ENCODE measurements at regions not wholly inside any gene's neighbourhood (a gene's known extent, or its start where the extent isn't known, plus 50 kb on each side); places are given as distances from the start of the nearest gene placed in this dataset.
"Not testable (repeated sequence)": the region's sequence is repeated elsewhere in the genome, so short reads cannot be mapped to it uniquely, and the experiment has no call there.

- DNase-seq, result no peak
These were observed 299.2 kb upstream of the ZNF608 start for GRCh38 chr5:125045646-125046045.

- no peak for DNase-seq
These were observed 300.4 kb upstream of the ZNF608 start for GRCh38 chr5:125046838-125047237.

- DNase-seq, result no peak
These were observed 301.4 kb upstream of the ZNF608 start for GRCh38 chr5:125047871-125048270.

- DNase-seq, result no peak
These were observed 303.6 kb upstream of the ZNF608 start for GRCh38 chr5:125049721-125050702.

GRCh38 chr5:125050926-125051325, 304.5 kb upstream of the ZNF608 start:
- DNase-seq, result no peak

GRCh38 chr5:125052584-125052983, 306.1 kb upstream of the ZNF608 start:
- no peak for DNase-seq

- no peak for DNase-seq
These were observed 306.7 kb upstream of the ZNF608 start for GRCh38 chr5:125053179-125053578.

GRCh38 chr5:125054146-125054545, 307.7 kb upstream of the ZNF608 start:
- DNase-seq, result no peak

- DNase-seq, result no peak
These were observed 310.4 kb upstream of the ZNF608 start for GRCh38 chr5:125056671-125057485.

GRCh38 chr5:125057912-125058826, 311.7 kb upstream of the ZNF608 start:
- DNase-seq, result no peak

- DNase-seq, result no peak
These were observed 313.0 kb upstream of the ZNF608 start for GRCh38 chr5:125059255-125060002.

- no peak for DNase-seq
These were observed 315.3 kb upstream of the ZNF608 start for GRCh38 chr5:125061726-125062125.

GRCh38 chr5:125064621-125065438, 318.4 kb upstream of the ZNF608 start:
- no peak for DNase-seq

GRCh38 chr5:125065741-125066140, 319.3 kb upstream of the ZNF608 start:
- DNase-seq, result no peak

- DNase-seq, result no peak
These were observed 324.5 kb upstream of the ZNF608 start for GRCh38 chr5:125070961-125071360.

- DNase-seq, result no peak
These were observed 326.7 kb upstream of the ZNF608 start for GRCh38 chr5:125073090-125073489.

- no peak for DNase-seq
These were observed 329.1 kb upstream of the ZNF608 start for GRCh38 chr5:125075567-125075966.

- not testable (repeated sequence) for DNase-seq
These were observed 332.6 kb upstream of the ZNF608 start for GRCh38 chr5:125079028-125079427.

GRCh38 chr5:125081101-125081500, 334.7 kb upstream of the ZNF608 start:
- DNase-seq, result no peak

- DNase-seq, result no peak
These were observed 337.5 kb upstream of the ZNF608 start for GRCh38 chr5:125083981-125084380.

Measured in renal pelvis (tissue), 1 donor.